Bronchial epithelial cell (primary cell): ENCODE measurements at regions not wholly inside any gene's neighbourhood (a gene's known extent, or its start where the extent isn't known, plus 50 kb on each side); places are given as distances from the start of the nearest gene placed in this dataset.

Experiments used
- DNase-seq: peaks from one replicate; pipeline ENCODE4 v3.0.0-alpha.2; 2010; ENCODE audit warnings: low read depth
- FAIRE-seq: peaks from 2 replicates; lab custom pipeline; 2011; peaks lifted over from hg19 to GRCh38; lab: Jason Lieb, UNC
- H3K27me3 ChIP-seq: 2 replicates; pipeline ENCODE4 v1.5.1; 2011; ENCODE audit warnings: low read length; ENCODE audit not compliant: control insufficient read depth, insufficient read depth
- H3K36me3 ChIP-seq: 2 replicates; pipeline ENCODE4 v1.5.1; 2011; ENCODE audit warnings: low read length; ENCODE audit not compliant: control insufficient read depth, insufficient read depth
- H3K4me3 ChIP-seq: 2 replicates; pipeline ENCODE4 v1.5.1; 2011; ENCODE audit warnings: mild to moderate bottlenecking, low read depth, low read length, control low read depth
- CTCF ChIP-seq: IDR thresholded peaks from 2 replicates; pipeline ENCODE4 v1.5.1; 2011; ENCODE audit warnings: mild to moderate bottlenecking, moderate library complexity, low read length, control low read depth, inconsistent platforms; ENCODE audit not compliant: insufficient read depth, severe bottlenecking

DNA sequence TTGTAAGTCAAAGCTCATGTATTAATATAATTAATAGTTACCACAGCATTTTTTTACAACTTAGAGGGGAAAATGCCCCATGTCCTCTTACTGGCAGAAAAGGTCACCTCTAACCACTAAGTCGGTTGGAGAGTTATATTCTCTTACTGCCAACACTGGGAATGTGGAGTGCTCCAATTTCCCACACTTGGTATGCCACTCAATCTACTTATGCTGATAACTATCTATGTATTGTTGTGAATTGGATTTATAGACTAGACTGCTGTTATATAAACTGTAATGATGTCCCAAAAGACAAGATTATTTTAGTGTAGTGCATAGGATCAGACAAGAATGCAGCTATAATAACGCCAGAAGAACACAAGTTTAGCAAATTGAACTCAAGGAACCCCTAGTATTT lies 2385.2 kb upstream of the C9orf72 start:
- no peaks in the 10 kb centered on the region for H3K36me3 ChIP-seq
- TF ChIP-seq CTCF = no peak

DNA sequence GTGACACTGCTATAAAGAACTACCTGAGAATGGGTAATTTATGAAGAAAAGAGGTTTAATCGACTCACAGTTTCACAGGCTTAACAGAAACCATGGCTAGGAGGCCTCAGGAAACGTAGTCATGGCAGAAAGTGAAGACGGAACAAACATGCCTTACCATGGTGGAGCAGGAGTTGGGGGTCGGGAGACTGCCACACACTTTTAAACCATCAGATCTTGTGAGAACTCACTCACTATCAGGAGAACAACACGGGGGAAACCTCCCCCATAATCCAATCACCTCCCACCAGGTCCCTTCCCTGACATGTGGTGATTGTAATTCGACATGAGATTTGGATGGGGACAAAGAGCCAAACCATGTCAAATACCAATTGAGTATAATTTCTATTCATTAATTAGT lies 2392.6 kb upstream of the C9orf72 start:
- DNase-seq (no peak), FAIRE-seq (no peak)
- Histone ChIP-seq H3K4me3 (no peak overlapping the region), H3K27me3 (no peaks in the 10 kb centered on the region), H3K36me3 (no peaks in the 10 kb centered on the region)
- TF ChIP-seq CTCF = no peak

More for the DNA sequence above, 2385.2 kb upstream of the C9orf72 start:
- FAIRE-seq (no peak), DNase-seq (no peak)
- Histone ChIP-seq H3K4me3 (no peak overlapping the region), H3K27me3 (no peaks in the 10 kb centered on the region)

DNA sequence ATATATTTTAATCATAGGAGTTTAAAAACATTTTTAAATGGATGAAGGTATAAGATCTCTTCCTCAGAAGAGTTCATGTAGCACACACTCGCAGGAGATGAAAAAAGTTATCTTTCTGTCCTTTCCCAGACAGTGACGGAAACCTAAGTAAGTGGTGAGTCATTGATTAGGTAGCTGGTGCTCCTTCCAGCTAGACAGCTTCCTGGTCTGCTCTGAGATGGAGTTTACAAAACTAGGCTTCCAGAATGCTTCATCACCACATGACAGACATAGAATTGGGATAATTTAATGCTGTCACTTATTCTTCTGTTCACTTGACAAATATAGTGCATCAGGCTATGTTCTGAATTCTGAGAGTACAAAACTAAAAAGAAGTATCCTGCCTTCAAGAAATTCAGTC lies 2393.0 kb upstream of the C9orf72 start:
- Histone ChIP-seq H3K27me3 (no peaks in the 10 kb centered on the region), H3K4me3 (no peak overlapping the region), H3K36me3 (no peaks in the 10 kb centered on the region)
- TF ChIP-seq CTCF = no peak
- DNase-seq (peak; percentile 71), FAIRE-seq (no peak)

DNA sequence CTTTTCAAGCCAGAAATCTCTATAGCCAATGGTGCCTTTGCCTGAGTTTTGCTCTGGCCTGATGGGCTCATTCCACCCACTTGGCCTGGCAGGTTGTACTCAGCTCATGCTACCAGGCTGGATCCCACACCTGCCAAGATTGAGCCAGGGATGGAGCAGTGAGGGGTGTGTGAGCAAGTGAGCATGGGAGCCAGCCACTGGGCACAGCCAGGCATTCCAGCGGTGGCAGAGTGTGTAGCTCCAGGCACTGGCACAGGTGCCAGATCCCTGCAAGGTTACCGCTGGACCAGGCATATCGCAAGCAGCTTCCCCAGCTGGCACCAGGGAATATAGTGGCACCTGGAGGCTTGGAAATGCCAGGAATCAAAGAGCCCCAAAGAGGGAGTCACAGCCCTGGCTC lies 2395.6 kb upstream of the C9orf72 start:
- Histone ChIP-seq H3K4me3 (no peak overlapping the region), H3K27me3 (no peaks in the 10 kb centered on the region), H3K36me3 (no peaks in the 10 kb centered on the region)
- FAIRE-seq (no peak), DNase-seq (no peak)
- TF ChIP-seq CTCF = no peak

- no peak for DNase-seq
- no peak for TF ChIP-seq CTCF
- Histone ChIP-seq H3K36me3 (no peaks in the 10 kb centered on the region), H3K4me3 (no peak overlapping the region), H3K27me3 (no peaks in the 10 kb centered on the region)
- FAIRE-seq = peak; percentile 7
These were observed 2396.1 kb upstream of the C9orf72 start for GRCh38 chr9:29969408-29969807.

- no peak for DNase-seq
- FAIRE-seq = no peak
- TF ChIP-seq CTCF = no peak
These were observed 2396.8 kb upstream of the C9orf72 start for GRCh38 chr9:29969856-29970647.

More at GRCh38 chr9:29969856-29970647, 2396.8 kb upstream of the C9orf72 start:
- Histone ChIP-seq H3K4me3 (no peak overlapping the region), H3K27me3 (no peaks in the 10 kb centered on the region), H3K36me3 (no peaks in the 10 kb centered on the region)
